Panc1 (cell line): ENCODE measurements at regions not wholly inside any gene's neighbourhood (a gene's known extent, or its start where the extent isn't known, plus 50 kb on each side); places are given as distances from the start of the nearest gene placed in this dataset.

Experiments used
- ATAC-seq: fragments of 200-7000 bp; cut with Tn5 transposase; 2 replicates; pipeline ENCODE4 v1.9.1; 2020; ENCODE audit warnings: mild to moderate bottlenecking, moderate library complexity
- BruUV-seq: library from RNA; stranded (reverse); fragments of 400-500 nt; replicated peaks from 2 replicates; lab custom pipeline; 2021; lab: Mats Ljungman, UMichigan
- CTCF ChIA-PET: fragments of 300-600 bp; sonication (Branson Sonifier 250); formaldehyde crosslinking; loops from one replicate; lab custom pipeline; 2022; ENCODE audit warnings: antibody characterized with exemption; lab: Charles Lee
- POLR2A ChIA-PET: fragments of 300-600 bp; sonication (Branson Sonifier 250); formaldehyde crosslinking; loops from one replicate; lab custom pipeline; 2022; ENCODE audit warnings: antibody characterized with exemption; lab: Charles Lee
- DNase-seq: peaks from one replicate; pipeline ENCODE4 v3.0.0-alpha.2; 2010; ENCODE audit warnings: low read depth, low spot score
- H3K27ac ChIP-seq: 2 replicates; pipeline ENCODE4 v1.5.1; 2011; ENCODE audit warnings: mild to moderate bottlenecking, low read length, inconsistent platforms
- H3K27me3 ChIP-seq: fragments of 200-500 bp; sonication (Bioruptor generic); 2 replicates; pipeline ENCODE4 v1.6.0; 2014; ENCODE audit warnings: low read length, inconsistent platforms; ENCODE audit not compliant: control insufficient read depth, insufficient read depth
- H3K36me3 ChIP-seq: fragments of 200-500 bp; sonication (Bioruptor generic); 2 replicates; pipeline ENCODE4 v1.5.1; 2014; ENCODE audit warnings: inconsistent platforms, mild to moderate bottlenecking, low read length, moderate library complexity; ENCODE audit not compliant: control insufficient read depth, insufficient read depth
- H3K4me1 ChIP-seq: 2 replicates; pipeline ENCODE4 v1.5.1; 2011; ENCODE audit warnings: inconsistent platforms, mild to moderate bottlenecking, low read length, moderate library complexity; ENCODE audit not compliant: control insufficient read depth, insufficient read depth
- H3K4me3 ChIP-seq, 2 experiments: 2 replicates each; pipeline ENCODE4 v1.5.1; 2011 to 2012; ENCODE audit warnings: low read depth in 2 of 2, low read length in 2 of 2, mild to moderate bottlenecking in 2 of 2, inconsistent platforms in 1 of 2, moderate library complexity in 1 of 2
- H3K9me3 ChIP-seq: fragments of 200-500 bp; sonication (Bioruptor generic); 2 replicates; pipeline ENCODE4 v1.5.1; 2014; ENCODE audit warnings: low read depth, mild to moderate bottlenecking, inconsistent platforms, low read length, moderate library complexity; ENCODE audit not compliant: control insufficient read depth, insufficient read depth
- CTCF ChIP-seq: fragments of 450-650 bp; IDR thresholded peaks from 2 replicates; pipeline ENCODE4 v1.5.1; 2017; ENCODE audit warnings: mild to moderate bottlenecking
- POLR2AphosphoS5 ChIP-seq: IDR thresholded peaks from 2 replicates; pipeline ENCODE4 v1.6.1; 2012; ENCODE audit warnings: mild to moderate bottlenecking, low read depth, low read length, moderate library complexity
- REST ChIP-seq, 2 experiments: IDR thresholded peaks; 2 replicates each; pipeline ENCODE4 v1.6.1; 2011 to 2012; ENCODE audit warnings: low read depth in 2 of 2, control low read depth in 1 of 2, low read length in 1 of 2, mild to moderate bottlenecking in 1 of 2, moderate library complexity in 1 of 2; ENCODE audit not compliant: insufficient read depth in 1 of 2
- SIN3A ChIP-seq: IDR thresholded peaks from 2 replicates; pipeline ENCODE4 v1.6.1; 2012; ENCODE audit warnings: low read depth, mild to moderate bottlenecking, low read length, moderate library complexity, borderline replicate concordance; ENCODE audit not compliant: insufficient read depth
- TCF7L2 ChIP-seq: IDR thresholded peaks from 2 replicates; pipeline ENCODE4 v1.6.1; 2011; ENCODE audit warnings: mild to moderate bottlenecking, low read depth, low read length, inconsistent platforms
- in situ Hi-C: cut with HindIII; loops from 2 replicates; pipeline ENCODE4 v1.10.0; 2016; ENCODE audit warnings: low sequenced_read_pairs, low pct_unique_long_range_greater_than_20kb
- intact Hi-C: fragments of 100-400 bp; cut with micrococcal nuclease; formaldehyde crosslinking; loops from one replicate; pipeline ENCODE4 v1.10.0; 2022; ENCODE audit not compliant: unreplicated experiment

- H3K4me3 ChIP-seq: no peak overlapping the region
- BruUV-seq: no TSS peak
- intact Hi-C loops (no loop called here), in situ Hi-C loops (no loop called here)
- H3K36me3 ChIP-seq: no peaks in the 10 kb centered on the region
- TF ChIP-seq POLR2AphosphoS5 (no peak), SIN3A (no peak), TCF7L2 (no peak), CTCF (no peak)
- H3K27ac ChIP-seq: no peak overlapping the region
- no peaks in the 10 kb centered on the region for H3K27me3 ChIP-seq
- no peak for DNase-seq
- no peaks in the 10 kb centered on the region for H3K9me3 ChIP-seq
- H3K4me1 ChIP-seq: no peaks in the 10 kb centered on the region
- ATAC-seq: no peak
- ChIA-PET POLR2A (no interaction called here), CTCF (no interaction called here)
Observed at GRCh38 chr6:91691449-91691848, 1104.6 kb upstream of the MAP3K7 start.

GRCh38 chr6:91683240-91683639, 1096.4 kb upstream of the MAP3K7 start:
- no peak for TF ChIP-seq TCF7L2
- no peak for TF ChIP-seq POLR2AphosphoS5
- no peak for TF ChIP-seq SIN3A
- no peak for TF ChIP-seq REST (IDR thresholded peaks at IDR 0.05; ENCODE audit: insufficient read depth in 1 of 2, low read depth in 2 of 2, low read length in 1 of 2)
- no peak for TF ChIP-seq CTCF
- ATAC-seq (no peak), DNase-seq (no peak)
- in situ Hi-C loops (no loop called here), intact Hi-C loops (no loop called here)
- no peaks in the 10 kb centered on the region for H3K36me3 ChIP-seq
- no peaks in the 10 kb centered on the region for H3K27me3 ChIP-seq
- CTCF ChIA-PET: no interaction called here
- POLR2A ChIA-PET: no interaction called here
- no peak overlapping the region for H3K27ac ChIP-seq
- no peak overlapping the region for H3K4me3 ChIP-seq
- no peaks in the 10 kb centered on the region for H3K4me1 ChIP-seq
- BruUV-seq: no TSS peak
- no peaks in the 10 kb centered on the region for H3K9me3 ChIP-seq

GRCh38 chr6:91681296-91681695, 1094.4 kb upstream of the MAP3K7 start:
- ChIA-PET CTCF (no interaction called here), POLR2A (no interaction called here)
- no peak for ATAC-seq
- BruUV-seq: no TSS peak
- Histone ChIP-seq H3K4me1 (no peaks in the 10 kb centered on the region), H3K9me3 (no peaks in the 10 kb centered on the region), H3K27me3 (no peaks in the 10 kb centered on the region), H3K36me3 (no peaks in the 10 kb centered on the region), H3K27ac (no peak overlapping the region), H3K4me3 (no peak overlapping the region)
- in situ Hi-C loops: no loop called here
- intact Hi-C loops: no loop called here
- TF ChIP-seq SIN3A (no peak), REST (IDR thresholded peaks at IDR 0.05; ENCODE audit: insufficient read depth in 1 of 2, low read depth in 2 of 2, low read length in 1 of 2) (no peak), CTCF (no peak), POLR2AphosphoS5 (no peak), TCF7L2 (no peak)
- no peak for DNase-seq
